Left colon (tissue), 2 donors: ENCODE measurements at regions not wholly inside any gene's neighbourhood (a gene's known extent, or its start where the extent isn't known, plus 50 kb on each side); places are given as distances from the start of the nearest gene placed in this dataset.

ENCODE experiments used
- ATAC-seq: fragments of 200-7000 bp; cut with Tn5 transposase; one replicate; pipeline ENCODE4 v1.9.1; 2020; ENCODE audit warnings: mild to moderate bottlenecking, moderate library complexity
- DNase-seq, 2 donors: peaks; one replicate each; pipeline ENCODE4 v3.0.0-alpha.2; 2020
- intact Hi-C, 2 donors: fragments of 100-400 bp; cut with DNase I in 1 of 2; cut with micrococcal nuclease in 1 of 2; formaldehyde crosslinking; loops; one replicate each; pipeline versions ENCODE4 v1.11.2 to v1.14.0; 2022; cut with DNase I, micrococcal nuclease
- donor health status: DM: no; HTN: no; CAD: no.
- donor health status: DM: yes; HTN: yes; CAD: no.

DNA sequence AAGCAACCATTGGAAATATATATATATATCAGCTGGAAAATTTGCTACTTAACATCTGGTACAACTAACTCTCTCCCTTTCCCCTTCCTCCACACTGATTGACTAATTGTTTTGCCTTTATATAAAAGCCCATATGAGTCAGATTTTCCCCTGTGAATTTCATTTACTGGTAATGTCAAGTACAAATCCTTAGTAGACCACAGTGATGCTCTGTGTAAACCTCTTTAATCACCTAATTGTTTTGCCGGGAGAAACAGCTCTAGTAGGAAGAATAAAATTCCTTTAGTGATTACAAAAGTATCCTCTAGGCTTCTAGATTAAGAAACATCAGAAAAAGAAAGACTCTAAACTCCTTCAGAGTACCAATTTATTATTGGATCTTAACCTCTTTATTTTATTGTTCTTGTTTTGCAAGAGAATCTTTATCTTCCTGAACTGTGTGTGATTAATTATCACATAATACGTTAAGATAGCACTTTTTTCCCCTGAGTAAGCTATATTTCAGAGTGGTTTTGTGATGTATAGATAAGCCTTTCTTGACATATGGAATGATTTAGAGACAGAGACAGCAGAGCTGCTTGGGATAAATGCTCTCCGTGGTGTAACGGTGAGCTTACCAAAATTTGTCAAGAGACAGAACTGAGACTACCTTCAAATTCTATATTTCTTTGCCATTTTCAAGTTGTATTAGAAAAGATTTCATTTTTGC, 1606.4 kb upstream of the TENM3 start:
- ATAC-seq: no peak
- DNase-seq: no peak
- intact Hi-C loops: no loop called here

DNA sequence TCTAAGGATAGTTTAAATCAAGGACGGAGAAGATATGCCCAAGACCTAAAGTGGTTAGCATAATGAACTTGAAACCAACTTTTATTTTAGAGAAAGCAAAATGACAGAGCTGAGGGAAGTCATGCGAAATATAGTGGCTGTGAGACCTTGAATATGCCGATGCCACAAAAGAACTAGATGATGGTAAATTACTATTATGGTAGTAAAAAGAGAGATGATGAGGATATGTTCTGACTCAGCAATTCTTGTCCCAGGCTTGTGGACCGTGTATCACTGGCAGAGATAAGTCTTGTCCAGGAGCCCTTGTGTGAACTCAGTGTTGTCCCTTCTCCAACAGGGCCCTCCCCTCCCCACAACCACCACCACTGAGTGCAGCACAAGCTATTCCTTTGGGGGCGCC, 1605.6 kb upstream of the TENM3 start:
- intact Hi-C loops: no loop called here
- ATAC-seq (no peak), DNase-seq (no peak)

DNA sequence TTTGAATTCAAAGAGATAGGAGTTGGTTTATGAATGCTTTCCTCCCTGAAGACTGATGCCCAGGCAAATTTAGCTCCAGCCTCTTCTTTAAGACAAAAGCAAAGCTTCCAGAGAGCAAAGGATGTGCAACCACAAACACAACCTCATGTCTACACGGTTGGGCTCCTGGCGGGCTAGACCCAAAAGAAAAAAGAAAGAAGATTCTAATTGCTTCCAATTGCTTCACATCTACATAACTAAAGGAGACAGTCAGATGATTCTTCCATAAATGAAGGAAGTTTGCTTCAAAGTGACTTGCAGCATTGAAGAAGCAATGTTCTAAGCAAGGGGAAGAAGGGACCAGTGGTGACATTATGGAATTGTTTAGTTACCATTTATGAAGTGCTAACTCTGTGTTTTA, 1603.0 kb upstream of the TENM3 start:
- DNase-seq: no peak
- no peak for ATAC-seq
- intact Hi-C loops: no loop called here

DNA sequence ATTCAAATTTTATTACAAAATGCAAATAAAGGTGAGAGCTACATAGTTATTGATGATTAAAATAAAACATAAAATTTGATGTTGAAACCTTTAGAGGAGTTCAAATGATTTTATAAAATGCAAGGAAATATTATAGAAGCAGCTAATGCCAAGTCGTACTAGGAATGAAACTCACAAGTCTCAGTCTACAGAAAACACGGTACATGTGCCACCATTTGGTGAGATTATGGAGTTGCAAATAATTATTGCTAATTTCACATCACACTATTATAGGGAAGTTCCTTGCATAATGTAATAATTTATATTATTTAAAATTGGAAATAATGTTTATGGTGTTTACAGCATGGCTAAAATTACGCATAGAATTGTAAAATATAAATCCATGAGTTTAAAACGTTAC, 1601.7 kb upstream of the TENM3 start:
- intact Hi-C loops: no loop called here
- DNase-seq (no peak), ATAC-seq (no peak)

DNA sequence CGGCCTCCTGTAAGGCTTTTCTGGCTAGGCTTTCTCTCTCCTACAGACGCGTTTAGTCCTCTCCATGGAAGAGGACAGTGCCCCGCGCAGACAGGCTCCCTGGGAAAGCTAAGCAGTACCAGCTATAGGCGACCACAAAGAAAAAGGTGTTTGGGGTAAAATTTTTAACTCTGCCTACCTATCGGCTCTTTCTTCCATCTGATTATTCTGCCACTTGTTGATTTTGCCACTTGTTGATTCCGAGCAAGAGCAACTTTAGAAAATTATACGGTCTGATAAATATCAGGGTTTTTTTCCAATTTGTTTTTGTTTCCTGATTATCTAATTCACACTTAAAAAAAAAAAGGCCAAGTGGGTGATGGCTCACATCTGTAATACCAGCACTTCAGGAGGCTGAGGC, 1600.5 kb upstream of the TENM3 start:
- ATAC-seq: no peak
- DNase-seq: no peak
- intact Hi-C loops: no loop called here

DNA sequence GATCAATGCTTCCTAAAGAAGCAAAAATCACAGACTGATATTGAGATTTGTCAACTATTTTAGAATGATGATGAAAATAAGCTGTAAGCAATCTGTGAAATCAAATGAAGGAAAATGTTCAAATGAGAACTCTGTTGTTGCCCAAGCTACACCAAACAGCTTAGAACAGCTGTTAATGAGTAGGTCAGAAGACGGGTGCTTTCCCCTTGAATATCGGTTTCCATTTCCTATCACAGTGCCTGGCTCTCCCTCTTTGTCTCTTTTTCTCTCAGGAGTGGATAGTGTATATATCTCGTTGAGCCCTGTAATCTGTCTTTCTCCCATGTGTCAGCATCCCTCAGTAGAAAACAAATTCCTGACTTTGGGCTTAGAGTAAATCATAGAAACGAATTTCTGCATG, 1592.9 kb upstream of the TENM3 start:
- no peak for ATAC-seq
- no peak for DNase-seq
- intact Hi-C loops: no loop called here

DNA sequence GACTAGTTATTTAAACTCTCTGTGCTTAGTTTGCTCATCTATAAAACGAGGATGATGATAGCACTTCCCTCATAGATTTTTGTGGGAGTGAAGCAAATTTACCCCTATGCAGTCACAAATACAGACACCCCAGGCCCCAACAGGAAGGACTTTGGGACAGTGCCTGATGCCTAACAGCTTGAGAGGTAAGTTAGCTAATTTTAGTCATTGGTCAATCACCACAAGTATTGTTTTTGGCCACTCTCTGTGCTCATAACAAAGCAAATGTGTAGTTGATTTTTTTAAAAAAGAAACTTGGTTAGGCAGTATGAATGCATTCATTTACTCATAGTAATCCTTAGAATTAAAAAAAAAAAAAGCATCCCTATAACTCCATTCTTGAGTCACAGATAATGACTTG, 1590.7 kb upstream of the TENM3 start:
- DNase-seq (no peak), ATAC-seq (no peak)
- intact Hi-C loops: no loop called here

DNA sequence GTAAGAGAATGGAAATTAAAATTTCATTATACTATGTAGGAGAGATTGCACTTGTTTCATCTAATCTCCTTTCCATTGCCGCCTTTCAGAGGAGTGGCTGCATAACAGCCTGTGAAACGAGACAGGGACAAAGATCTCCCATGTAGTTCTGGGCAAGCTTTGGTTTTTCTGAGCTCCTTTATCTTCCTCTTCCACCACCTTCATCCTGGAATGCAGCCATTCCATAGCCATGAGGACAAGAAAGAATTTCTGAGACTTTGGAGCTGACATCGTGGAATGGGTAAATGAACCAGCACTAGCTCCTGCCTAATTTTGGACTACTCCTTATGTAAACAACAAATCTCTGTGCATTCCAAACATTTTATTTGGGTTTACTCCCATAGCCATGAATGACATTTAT, 1587.3 kb upstream of the TENM3 start:
- ATAC-seq (no peak), DNase-seq (no peak)
- intact Hi-C loops: no loop called here

DNA sequence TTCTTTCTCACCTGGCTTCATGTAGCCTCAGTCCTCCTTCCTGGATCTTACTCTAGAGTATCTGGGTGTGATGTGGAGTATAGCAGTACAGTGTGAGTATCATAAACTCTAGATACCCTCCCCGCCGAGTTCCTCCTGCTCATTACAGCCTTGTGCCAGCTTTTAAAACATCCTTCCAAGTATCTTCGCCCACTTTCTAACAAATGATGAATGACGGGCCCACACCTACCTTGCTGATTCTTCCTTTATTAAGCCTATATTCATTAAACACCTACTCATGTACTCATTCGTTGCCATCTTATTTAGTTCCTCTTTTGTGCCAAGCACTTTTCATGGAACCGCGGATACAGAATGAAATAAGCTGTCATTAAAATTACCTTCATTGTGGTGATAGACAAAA, 1585.3 kb upstream of the TENM3 start:
- intact Hi-C loops: no loop called here
- ATAC-seq: no peak

DNA sequence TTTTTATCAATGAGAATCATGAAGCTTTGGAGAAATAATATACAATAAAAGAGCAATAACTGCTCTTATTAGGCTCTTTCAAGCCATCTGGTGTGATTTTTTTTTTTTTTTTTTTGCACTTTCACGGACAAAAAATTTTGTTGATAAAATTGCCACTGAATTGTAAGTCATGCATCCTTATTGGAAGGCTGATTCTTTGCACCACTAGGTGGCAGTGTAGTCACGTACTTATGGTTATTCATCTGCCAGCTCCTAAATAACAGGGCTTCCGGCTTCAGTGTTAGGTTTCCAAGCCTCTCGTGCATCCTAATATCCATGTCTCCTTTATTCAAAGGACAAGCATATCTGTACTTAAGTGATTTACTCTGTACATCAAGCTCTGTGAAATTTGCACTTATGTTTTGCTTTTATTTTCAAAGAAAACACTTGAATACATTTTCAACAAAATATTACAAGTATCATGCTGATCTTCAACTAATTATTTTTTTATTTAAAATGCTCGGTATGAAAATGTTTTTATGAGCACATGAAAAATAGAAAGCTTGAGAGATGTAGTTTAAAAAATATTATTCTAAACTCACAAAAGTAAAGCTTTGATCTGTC, 1578.3 kb upstream of the TENM3 start:
- ATAC-seq: peak; percentile 68
- intact Hi-C loops: no loop called here

More for the DNA sequence above, 1585.3 kb upstream of the TENM3 start:
- no peak for DNase-seq

DNA sequence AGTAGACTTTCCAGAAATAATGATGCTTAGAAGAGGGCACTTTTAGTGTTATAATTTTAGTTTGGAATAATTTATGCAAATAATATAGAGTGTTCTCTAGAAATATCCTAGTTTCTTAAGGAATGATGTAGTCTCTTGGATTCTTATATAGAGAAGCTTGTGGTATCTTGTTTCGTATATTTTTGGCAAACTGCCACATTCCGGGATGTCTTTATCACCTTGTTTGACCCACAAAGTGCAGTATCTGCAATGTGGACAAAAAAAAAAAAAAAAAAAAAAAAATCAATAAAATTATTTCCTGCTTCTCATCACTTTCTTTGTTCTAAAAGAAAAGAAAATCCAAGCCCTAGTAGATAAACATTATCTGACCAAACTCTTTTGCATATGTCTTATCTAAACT, 1577.7 kb upstream of the TENM3 start:
- intact Hi-C loops: no loop called here
- ATAC-seq (no peak), DNase-seq (no peak)

More for the DNA sequence above, 1578.3 kb upstream of the TENM3 start:
- DNase-seq: peak; percentile 29 to 65

DNA sequence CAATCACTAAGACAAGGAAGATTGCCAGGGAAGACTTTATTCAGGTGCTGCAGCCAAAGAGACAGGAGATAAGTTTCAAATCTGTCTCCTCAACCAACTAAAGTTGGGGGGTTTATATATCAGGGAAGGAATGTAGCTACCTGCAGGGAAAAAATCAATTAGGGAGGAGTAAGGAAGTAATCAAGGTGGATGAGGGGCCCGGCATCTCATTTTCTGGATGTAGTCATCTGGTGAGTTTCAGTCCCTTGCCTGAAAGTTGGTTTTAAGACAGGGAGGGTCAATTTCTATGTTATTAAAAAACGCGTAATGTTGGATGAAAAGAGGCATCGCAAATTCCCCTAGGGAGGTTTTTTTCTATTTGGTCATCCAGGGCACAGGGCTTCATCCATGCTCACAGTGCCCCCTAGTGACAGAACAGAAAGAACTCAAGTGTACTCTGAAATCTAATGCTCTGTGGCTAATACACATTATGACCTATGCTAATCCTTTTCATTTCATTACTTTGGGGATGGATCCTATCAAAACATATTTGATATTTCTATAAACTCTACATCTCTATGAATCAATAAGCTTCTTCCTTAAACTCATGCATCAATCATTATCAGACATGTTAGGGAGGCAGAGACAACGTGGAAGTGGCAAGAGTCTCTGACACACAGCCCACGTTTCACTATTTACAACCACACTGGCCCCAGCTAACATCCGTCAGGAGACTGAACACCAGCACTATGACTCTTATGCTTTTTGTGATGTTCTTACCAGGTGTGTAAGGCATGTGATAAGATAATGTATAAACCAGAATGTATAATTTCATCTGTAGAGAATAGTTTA, 1577.0 kb upstream of the TENM3 start:
- DNase-seq: no peak
- intact Hi-C loops: no loop called here
- peak; percentile 51 for ATAC-seq

DNA sequence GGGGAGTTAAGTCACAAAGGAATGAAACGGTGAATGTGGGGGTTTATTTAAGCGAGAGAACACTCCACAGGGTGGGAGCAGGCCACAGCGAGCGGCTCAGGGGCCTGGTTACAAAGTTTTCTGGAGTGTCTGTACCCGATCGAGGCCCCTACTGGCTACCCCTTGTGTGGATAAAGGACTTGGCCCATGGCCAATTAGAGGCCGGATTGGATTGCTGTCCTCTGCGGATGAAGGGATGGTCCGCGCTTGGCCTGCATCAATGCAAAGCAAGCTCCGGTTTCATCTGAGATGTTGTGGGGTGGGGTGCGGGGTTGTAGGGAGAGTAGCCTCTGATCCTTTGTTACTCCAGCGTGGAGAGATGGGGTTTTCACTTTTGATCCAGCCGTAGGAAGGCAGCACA, 1574.5 kb upstream of the TENM3 start:
- ATAC-seq (no peak), DNase-seq (no peak)
- intact Hi-C loops: no loop called here

DNA sequence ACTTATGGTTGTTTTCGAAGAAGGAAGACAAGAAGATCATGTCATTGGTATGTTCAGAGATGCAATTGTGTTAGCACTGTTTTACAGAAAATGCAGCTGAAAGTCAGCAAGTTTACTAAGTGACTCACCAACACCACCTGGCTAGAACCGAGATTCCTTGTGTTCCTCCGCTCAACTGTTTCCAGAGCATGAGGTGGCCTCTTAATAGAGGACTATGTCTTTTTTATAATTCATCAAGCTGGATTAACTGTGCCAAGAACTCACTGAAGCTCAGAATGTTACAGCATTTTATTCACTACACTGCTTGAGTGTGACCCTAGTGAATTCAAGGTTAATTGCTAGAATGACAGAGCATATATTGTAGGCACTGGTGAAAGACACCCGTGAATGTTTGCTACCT, 1573.5 kb upstream of the TENM3 start:
- no peak for ATAC-seq
- DNase-seq: no peak
- intact Hi-C loops: no loop called here

DNA sequence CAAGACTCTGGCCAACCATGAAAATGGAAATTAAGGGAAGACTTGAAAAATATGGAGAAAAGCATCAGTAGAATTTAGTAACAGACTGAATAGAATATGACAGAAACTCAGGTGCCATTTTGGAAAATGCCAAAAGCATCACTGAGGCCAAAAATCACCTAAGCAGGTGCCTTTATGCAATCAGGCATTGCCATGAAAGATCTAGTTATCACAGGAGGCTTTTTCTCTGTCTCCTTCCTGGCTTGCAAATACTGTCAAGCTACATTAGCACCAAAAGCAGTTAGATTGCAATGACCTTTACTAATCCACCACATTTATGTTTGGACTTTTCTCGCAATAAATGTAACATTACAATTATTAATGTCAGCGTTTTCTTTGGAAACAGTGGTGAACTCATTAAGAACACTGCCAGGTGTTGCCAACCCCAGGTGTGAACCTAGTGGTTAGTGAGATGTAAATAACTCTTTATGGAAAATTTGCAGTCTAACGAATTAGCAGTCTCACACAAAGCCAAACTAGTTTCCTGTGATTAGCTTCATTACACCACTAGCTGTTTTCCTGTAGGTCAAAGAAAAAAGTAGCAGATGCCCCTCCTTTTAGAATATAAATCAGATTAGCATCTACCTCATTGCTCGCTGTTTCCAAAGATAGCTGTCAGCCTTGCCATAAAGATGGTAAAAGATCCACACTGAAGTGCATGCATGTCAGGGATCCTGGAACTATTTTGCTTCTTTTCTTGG, 1568.4 kb upstream of the TENM3 start:
- ATAC-seq: no peak
- intact Hi-C loops: no loop called here
- no peak for DNase-seq

DNA sequence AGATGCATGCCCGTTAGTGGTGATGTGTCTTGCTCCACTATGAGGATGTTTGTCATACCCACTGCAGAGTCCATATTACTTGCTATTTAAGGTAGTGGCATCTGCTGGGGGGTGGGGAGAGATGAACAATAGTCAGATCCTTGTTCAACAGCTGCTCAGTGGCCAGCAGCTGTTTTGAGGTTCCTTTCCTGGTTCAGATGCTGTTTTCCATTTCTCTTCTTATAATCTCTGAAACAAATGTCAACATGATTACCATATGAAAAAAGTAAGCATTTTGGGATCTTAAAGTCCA, 1567.9 kb upstream of the TENM3 start:
- intact Hi-C loops: no loop called here
- ATAC-seq: no peak
- DNase-seq: no peak

DNA sequence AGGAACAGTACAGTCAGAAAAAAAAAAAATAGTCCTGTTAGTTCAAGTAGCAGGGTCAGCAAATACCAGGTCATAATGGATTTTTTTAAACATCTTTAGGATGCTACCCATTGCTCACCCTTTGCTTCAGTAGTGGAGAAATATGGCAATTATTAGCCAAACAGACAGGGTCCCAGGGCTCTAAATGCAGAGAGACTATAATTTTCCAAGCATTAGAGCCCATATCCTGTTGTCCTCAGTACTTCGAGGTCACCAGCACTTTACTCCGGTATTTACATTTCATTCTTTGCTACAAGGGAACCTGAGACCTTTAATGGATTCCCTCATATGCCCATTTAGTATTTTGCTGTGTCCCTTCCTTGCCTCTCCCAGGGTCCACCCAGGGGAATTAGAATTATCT, 1562.9 kb upstream of the TENM3 start:
- intact Hi-C loops: no loop called here
- DNase-seq: no peak
- ATAC-seq: no peak

DNA sequence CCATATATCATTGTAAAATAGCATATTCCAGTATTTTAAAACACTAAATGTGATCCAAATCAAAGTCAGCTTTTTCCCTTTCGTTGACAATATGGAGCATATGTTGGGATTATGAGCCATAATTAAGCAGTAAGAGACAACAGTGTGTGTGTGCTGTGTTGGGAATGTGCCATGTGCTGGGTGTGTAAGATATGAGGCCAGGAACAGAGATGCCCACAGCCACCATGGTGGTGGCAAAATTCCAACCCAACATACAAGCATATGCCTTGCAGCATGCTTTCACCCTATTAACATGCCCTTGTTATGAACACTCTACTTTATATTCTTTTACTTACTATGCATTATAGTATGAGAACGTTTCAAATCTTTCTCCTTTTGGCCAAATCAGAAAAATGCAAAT, 1560.4 kb upstream of the TENM3 start:
- ATAC-seq (no peak), DNase-seq (no peak)
- intact Hi-C loops: no loop called here

DNA sequence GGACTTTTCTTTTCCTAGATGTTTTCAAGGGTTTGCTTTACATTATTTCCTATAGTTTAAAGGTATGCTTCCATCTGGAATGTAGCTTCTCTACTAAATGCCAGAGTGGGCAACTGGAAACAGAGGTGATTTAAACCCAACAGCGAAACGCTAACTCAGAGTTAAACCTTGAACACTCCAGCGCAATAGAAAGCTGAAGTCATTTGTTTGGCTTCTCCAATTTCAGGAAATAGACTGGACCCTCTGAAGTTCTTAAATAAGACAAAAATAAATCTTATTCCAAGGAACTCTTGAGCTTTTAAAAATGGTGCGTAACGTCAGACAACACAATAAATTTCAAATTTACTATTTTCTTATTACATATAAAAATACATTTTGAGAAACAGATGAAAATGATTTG, 1560.0 kb upstream of the TENM3 start:
- DNase-seq: no peak
- ATAC-seq: no peak
- intact Hi-C loops: no loop called here

DNA sequence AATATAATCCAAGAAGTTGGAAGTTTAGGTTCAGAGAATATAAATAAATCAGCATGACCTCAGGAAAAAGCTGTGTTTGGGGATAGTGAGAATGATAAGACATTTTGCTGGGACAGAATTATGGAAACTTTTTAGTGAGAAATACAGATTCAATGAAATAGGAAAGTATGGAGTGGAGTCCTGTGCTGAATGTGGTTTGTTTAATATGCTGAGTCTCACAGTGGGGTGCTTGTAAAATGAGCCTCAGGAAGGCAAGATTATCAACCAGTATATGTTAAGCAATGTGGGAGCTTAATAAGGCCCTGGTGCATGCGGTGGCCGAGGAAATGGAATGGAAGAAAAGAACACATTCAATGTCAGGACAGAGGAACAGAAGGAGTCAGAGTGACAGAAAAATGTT, 1554.7 kb upstream of the TENM3 start:
- intact Hi-C loops: no loop called here

More for the DNA sequence above, 1554.7 kb upstream of the TENM3 start:
- no peak for DNase-seq
- no peak for ATAC-seq
